GM19240 (cell line): ENCODE measurements at regions not wholly inside any gene's neighbourhood (a gene's known extent, or its start where the extent isn't known, plus 50 kb on each side); places are given as distances from the start of the nearest gene placed in this dataset.
"Not testable (repeated sequence)": the region's sequence is repeated elsewhere in the genome, so short reads cannot be mapped to it uniquely, and the experiment has no call there.

Experiments
- DNase-seq: peaks from one replicate; pipeline ENCODE4 v3.0.0; 2011; ENCODE audit warnings: low spot score; ENCODE audit not compliant: insufficient read length

DNA sequence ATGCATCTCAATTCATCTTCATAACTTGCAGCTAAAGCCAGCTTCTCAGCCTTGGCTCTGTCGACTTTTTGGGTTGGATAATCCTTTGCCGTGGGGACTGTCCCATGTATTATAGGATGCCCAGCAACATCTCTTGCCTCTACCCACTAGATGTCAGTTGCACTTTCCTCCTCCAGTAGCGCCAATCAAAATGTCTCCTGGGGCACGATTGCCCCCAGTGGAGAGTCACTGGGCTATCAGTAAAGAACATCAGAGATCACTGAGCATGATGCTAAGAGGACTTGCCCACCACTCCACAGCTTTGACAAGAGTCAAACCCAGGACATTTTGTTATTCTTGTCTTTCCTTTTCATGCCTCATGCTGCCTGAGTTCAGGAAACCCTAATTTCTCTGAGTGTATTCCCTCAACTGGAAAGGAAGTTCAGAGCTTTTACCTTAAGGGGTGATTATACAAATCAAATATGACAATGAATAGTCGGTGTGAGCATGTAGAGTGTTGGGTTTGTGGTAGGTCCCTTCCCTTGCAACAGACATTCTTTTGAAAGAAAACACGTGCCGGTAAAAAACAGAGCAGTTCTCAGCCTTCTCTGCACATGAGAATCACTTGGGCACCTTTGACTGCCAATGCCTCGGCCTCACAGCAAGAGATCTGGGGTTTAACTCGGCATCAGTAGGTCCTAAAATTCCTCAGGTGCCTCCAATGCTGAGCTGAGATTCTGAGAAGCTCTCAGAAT lies 980.6 kb downstream of the VRK1 start:
- no peak for DNase-seq

DNA sequence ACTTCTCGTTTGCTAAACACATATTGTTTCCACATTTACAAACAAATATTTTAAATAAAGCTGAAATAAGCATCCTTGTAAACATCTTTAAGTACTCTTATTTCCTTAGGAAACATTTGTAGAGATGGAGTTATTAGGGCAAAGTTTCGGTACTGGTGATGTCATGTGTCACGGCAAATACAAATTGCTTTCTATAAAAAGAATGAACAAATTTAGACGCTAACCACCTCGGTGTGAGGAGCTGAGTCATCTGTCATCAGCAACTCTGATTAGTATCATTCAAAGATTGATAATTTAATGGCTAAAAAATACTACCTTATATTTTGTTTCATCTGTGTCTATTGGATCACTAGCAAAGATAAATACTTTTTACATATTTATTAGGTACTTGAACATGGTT lies 982.0 kb downstream of the VRK1 start:
- DNase-seq, result no peak

DNA sequence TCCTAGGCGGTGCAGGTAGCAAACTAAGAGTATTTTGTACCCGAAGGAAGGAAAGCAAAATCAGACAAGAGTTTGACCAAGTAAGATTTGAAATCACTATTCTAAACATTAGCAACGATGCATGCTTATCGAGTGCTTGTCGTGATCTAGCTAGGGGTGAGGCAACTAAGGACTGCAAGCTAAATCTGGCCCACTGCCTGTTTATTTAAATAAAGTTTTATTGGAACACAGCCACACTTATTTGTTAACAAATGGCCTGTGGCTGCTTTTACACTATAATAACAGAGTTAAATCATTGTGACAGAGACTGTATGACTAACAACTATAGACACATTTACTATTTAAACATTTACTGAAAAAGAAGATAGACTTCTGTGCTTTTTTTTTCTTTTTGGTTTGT lies 983.6 kb downstream of the VRK1 start:
- no peak for DNase-seq

DNA sequence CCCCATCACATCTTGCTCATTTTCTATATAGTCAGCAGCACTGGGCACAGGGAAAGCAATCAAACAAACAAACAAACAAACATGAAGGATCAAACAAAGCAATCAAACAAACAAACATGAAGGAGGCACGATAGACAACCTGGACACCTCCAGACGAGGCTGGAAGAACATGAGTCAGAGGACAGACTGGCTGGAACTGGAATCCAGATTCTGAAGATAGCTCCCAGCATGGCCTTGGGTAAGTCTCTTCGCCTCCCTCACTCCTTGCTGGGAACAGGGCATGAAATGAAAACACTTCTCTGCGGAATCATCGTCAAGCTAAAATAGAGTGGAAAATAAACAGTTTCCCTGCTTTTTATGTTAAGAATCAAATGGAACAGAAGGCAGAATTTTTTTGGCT lies 984.8 kb downstream of the VRK1 start:
- no peak for DNase-seq

DNA sequence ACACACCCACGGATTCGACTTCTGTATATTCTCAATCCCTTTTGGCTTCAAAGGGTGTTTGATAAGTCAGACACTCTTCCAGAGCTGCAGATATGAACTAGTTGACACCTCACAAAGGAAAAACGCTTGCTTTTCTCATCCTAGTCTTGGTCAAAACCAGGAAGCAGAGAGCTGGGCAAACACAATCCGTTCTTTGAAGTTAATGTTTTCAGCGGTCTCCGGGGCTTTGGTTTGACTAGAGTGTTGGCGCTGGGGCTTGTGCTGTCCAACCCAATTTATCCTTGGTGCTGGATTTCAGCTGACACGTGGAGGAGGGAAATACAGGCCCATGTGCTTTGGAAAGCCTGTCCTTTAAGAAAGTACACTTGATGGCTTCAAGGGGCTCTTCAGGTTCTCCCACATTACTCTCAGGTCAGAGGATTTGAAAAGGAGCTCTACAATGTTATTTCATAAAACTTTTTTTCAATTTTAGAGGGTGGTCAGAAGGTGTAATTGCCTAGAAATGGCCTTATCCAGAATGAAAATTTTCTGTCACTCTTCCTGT lies 985.8 kb downstream of the VRK1 start:
- DNase-seq, result no peak

DNA sequence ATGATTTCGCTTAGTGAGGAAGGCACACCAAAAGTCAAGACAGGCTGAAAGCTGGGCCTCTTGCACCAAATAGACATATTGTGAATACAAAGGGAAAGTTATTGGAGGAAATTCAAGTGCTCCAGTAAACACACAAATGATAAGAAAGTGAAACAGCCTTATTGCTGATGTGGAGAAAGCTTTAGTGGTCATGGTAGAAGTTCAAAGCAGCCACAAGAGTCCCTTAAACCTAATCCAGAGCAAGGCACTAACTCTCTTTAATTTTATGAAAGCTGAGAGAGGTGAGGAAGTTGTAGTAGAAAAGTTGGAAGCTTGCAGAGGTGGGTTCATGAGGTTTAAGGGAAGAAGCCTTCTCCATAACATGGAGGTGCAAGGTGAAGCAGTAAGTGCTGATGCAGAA lies 988.3 kb downstream of the VRK1 start:
- DNase-seq, result no peak

DNA sequence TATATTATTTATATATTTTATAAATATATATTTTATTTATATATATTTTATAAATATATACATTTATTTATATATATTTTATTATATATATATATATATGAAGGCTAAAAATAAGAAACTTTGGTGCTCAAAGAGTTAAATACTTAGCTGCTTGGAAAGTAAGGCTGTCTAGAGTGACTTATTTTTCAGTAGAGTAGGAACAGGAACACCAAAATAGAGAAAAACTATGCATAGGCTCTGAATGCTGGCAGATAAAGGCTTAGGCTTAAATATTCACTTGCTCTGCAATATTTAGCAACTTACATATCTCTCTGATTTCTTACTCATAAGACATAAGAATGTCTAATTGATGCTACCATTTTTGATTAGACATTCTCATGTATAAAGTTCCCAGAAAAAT lies 991.2 kb downstream of the VRK1 start:
- no peak for DNase-seq

DNA sequence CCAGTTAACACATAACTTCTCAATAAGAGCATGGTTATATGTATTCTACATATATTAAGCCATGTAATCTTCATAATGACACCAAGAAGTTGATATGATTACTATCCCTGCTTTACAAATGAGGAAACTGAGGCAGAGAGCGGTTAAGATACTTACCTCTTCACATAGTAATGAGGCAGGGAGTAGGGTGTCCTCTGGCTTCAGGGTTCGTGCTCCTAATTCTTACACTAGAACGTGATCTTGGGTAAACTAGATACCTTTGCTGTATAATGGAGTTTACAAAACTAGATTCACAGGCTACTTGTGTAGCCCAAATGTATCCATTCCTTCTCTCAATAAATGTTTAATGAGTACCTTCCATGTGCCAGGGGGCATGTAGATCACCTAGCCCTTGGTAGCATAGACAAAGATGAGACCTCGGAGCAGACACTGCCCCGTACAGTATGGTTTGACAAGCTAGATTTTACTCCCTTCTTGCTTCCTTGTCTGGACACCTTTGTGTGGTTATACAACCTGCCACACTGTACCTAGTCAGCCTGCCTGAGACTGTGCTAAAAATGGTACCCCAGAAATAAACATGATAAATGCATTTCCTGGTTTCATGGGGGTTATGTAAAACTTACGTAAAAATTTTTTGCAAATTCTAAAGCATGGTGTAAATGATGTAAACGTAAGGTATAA lies 991.8 kb downstream of the VRK1 start:
- no peak for DNase-seq

DNA sequence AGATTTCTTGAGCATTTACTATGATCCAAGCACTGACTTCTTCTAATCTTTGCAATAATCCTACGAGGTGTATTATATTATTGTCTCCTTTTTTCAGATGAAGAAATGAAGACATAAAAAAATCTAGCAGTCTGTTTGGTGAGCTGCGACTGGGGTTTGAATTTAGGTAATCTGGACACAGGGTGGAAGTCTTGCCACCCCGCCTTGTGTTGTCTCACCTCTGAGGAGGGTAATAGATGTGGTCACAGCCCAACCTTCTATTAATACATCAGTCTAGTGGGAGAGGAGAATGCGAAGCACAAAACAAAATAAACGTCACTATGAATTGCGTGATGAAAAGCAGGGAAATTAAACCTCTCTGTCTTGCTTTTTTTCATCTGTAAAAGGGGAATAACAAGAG lies 993.9 kb downstream of the VRK1 start:
- DNase-seq, result no peak

DNA sequence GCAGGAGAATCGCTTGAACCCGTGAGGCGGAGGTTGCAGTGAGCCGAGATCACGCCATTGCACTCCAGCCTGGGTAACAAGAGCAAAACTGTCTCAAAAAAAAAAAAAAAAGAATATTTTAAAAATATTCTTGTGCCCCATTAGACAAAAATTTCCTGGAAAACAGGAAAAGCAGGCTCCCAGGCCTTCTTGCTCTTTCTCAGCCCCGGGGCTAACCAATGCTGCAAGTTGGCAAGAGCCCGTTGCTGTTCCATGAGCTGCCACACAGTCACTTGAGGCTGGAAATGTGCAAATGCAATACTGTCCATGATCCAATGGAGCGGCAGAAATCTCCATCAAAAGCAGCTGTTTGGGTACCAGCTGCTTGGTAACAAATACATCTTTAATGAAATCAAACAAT lies 994.7 kb downstream of the VRK1 start:
- no peak for DNase-seq

DNA sequence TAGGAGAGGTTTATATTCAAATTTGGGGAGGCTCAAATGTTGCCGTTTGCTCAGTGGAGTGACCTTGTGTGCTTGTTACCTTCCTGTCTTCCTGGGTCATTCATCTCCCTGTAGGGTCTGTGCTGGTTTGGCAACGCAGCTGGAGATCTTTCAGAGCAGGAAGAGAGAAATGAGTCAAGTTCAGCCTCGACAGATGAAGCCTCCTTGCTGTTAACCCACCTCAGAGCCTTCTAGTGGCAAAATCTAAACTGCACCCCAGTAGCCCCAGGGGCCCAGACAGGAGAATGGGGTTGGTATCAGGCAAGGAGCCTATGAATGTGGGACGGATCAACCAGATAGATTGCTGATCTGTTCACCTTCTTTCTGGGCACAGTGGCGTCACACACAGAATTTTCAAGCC lies 999.3 kb downstream of the VRK1 start:
- no peak for DNase-seq

DNA sequence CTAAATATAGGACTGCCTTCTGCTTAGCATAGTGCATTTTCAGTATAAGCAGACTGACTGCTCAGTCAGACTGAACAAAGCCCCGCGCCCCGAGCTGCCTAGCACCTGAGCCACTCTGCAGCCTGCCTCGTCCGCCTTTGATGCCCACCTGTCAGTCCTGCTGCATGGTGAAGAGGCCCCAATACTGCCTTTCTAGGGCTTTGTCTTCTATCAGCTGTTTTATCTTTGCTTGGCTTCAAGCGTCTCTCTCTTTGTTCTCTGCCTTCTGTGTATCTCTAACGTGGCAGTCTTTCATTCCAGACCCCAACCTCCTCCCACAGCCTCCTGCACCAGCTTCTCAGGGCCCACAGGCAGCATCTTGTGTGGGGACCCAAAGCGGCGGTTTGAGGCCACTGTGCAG lies 1001.0 kb downstream of the VRK1 start:
- no peak for DNase-seq

DNA sequence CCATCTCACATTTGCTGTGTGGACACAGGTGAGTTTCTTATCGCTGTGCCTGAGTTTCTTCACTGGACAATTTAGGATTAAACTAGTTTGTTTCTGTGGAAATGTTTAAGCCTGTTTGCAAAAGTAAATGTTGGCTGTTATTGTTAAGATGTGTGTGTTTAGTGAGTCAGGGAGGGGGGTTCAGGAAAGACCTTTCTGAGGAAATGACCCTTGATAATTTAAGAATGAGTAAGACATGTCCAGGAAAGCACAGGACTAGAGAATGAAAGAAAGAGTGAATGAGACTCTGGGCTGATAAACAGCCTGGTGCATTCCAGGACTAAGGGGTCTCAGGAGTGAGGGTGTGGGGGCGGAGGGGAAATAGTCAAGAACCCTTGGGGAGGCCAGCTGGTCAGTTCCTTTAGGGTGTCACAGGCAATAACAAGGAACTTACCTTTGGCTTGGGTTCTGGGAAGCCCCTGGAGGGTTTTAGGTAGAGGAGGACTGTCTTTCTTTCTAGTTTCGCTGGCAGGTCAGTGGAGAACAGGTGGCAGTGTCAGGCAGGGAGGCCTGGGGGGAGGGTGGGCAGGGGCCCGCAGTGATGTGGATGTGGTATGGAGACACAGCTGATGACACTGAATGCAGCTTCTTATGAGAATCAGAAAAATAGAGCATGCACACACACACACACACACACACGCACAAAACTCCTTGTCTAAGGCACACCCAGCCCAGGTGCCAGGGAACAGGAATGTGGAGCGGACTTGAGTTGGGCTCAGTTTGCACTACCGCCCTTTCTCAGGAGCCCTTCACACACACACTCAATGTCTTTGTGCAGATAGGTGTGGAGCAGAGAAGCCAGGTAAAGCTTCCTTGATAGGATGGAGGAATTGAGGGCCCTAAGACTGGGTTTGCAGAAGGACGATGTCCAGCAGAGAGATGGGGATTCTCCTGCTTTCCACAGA lies 1005.5 kb downstream of the VRK1 start:
- DNase-seq, result no peak

DNA sequence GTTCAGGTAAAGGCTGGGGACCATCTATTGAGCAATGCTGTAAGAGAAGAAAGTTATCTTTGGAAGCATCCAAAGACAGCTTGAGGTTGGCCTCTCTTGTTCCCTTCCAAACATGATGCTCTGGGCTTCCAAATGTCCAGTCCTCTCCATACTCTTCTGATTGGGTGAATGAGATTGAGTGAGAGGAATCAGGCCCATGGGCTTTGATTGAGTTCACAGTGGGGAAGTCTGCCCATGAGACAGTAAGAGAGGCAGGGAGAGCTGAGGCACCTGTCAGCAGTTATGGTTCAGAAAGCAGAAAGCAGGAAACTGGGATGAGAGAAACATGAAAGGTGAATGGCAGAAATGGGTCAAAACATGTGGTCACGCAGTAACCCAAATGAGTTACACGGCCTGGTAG lies 1006.9 kb downstream of the VRK1 start:
- no peak for DNase-seq

DNA sequence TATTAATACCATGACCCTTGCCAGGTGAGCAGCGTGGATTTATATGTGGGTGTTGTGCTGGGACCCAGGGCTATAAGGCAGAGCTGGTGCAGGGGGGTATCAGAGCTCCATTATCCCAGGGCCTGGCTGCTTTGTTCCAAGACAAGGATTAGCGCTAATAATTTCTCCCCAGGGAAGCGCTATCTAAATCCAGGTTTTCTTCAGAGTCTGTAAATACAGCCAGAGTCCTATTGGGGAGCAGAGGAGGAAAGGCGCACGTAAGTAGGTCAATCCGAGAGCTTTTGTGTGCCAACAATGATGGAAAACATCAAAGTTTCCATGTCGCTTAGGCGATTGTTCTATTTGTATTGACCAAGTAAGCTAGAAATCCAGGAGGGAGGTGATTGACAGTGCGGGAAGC lies 1009.7 kb downstream of the VRK1 start:
- DNase-seq, result no peak

DNA sequence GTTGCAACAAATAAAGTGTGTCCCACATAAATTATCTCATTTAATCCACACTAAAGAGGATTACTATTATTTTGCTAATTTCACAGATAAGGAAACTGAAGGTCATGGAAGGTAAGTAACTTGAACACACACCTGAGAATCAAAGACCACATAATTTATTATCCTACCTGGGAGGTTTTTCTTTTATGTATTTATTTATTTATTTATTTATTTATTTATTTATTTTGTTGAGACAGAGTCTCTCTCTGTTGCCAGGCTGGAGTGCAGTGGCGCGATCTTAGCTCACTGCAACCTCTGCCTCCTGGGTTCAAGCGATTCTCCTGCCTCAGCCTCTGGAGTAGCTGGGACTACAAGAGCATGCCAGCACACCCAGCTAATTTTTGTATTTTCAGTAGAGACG lies 1011.4 kb downstream of the VRK1 start:
- DNase-seq, result not testable (repeated sequence)

DNA sequence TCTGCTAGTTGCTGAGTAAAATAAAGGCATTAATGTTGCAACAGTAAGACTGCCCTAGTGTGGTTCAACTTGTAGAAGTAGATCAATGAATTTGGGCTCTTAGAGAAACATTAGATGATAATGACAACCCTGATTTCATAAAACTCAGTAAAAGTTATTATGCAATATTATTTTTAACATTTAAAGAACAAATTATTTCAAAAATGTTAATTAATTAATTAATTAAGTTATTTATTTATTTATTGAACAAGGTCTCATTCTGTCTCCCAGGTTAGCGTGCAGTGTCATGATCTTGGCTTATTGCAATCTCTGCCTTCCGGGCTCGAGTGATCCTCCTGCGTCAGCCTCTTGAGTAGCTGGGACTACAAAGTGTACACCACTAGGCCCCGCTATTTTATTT lies 1016.4 kb downstream of the VRK1 start:
- DNase-seq, result no peak

DNA sequence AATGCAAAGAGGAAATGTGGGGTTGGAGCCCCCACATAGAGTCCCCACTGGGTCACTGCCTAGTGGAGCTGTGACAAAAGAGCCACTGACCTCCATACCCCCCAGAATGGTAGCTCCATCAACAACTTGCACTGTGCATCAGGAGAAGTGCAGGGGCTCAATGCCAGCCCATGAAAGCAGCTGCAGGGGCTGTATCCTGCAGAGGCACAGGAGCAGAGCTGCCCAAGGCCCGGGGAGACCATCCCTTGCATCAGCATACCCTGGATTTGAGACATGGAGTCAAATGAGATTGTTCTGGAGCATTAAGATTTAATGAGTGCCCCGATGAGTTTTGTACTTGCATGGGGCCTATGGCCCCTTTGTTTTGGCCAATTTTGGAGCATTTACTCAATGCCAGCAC lies 1023.6 kb downstream of the VRK1 start:
- DNase-seq, result no peak

DNA sequence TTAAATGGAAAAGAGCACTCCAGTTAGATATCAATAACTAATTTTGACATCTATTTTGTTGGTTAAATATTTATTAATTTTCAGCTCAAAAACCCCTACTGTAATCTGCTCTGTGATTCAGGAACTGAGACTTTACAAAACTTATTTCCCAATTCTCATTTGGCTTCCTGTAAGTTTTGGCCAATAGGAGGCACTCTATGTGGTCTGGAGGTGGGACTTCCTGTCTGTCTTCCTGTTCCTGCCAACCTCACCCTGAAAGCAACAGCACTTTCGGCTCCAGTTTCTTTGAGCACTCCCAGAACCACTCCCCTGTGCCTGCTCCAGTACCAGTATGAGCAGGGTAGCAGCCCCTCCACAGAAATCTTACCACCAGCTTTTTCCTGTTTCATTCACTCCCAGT lies 1027.0 kb downstream of the VRK1 start:
- DNase-seq, result no peak

DNA sequence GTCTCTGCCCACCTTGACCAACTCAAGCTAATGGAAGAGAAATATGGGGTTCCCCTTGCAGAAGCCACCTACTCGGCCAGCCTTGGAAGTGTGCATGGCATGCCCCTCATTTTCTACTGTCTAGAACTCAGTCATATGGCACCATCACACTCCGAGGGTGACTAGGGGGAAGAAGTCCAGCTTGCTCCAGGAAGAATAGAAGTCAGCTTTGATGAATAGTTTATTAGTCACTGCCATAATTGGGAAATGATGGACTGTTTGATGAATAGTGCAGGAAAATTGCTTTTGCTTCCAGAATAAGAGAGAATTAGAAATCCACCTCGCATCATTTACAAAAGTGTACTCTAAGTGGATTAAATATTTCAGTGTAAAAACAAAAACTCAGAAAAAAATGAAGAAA lies 1030.6 kb downstream of the VRK1 start:
- DNase-seq, result no peak

DNA sequence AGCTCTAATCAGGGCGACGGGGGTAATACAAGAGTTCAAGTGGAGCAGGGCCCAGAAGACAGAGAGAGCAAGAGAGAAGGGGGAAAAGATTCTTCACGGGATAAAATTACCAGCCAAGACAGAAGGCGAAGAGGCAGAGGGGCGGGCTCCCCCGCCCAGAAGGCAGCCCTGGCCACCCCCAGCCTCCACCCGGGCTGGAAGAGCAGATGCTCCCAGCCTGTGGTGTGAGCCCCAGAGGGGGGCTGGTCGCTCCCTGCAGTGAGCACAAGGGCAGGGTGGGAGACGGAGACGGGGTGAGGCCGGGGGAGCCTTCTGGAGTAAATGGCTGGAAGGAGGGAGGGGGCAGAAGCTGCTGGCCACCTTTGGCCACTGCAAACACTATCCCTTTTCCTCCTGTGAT lies 1035.6 kb downstream of the VRK1 start:
- no peak for DNase-seq

DNA sequence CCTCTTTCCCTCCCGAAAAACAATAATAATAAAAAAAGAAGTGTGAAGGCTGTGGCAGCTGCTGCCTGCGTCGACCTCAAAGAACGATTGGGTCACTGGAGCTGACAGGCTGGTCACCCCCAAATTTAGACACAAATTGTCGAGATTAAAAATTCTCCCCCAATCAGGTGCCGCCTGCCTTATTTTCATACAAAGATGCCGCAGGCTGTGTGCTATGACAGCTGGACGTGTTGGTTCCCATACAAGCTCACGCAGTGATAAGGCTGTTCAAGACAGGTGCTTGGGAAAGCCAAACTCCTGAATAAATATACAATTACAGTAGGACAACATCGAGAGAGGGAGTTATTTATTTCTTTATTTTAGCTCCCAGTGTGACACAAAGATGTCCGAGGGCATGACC lies 1041.8 kb downstream of the VRK1 start:
- no peak for DNase-seq
